CD14-positive monocyte (primary cell): ENCODE measurements at regions not wholly inside any gene's neighbourhood (a gene's known extent, or its start where the extent isn't known, plus 50 kb on each side); places are given as distances from the start of the nearest gene placed in this dataset.

ENCODE experiments used
- DNase-seq, 3 donors: peaks; one replicate each; pipeline ENCODE4 v3.0.0-alpha.2; 2011 to 2022
- H2AFZ ChIP-seq: 2 replicates; pipeline ENCODE4 v1.6.0; 2012; ENCODE audit warnings: mild to moderate bottlenecking, low read depth, low read length, inconsistent platforms; ENCODE audit not compliant: insufficient read depth, poor library complexity, severe bottlenecking
- H3K27ac ChIP-seq, 2 donors: 1 replicate in 1 of 2; 2 replicates in 1 of 2; pipeline ENCODE4 v1.5.1; 2012 to 2013; ENCODE audit warnings: low read length in 2 of 2, control low read depth in 1 of 2, inconsistent platforms in 1 of 2, low read depth in 1 of 2, mild to moderate bottlenecking in 1 of 2
- H3K27me3 ChIP-seq, 2 donors: one replicate each; pipeline versions ENCODE4 v1.6.0 to v1.6.1; 2011 to 2013; ENCODE audit warnings: low read length in 2 of 2; ENCODE audit not compliant: control insufficient read depth in 2 of 2, insufficient read depth in 2 of 2
- H3K36me3 ChIP-seq, 2 donors: replicated peaks in 1 of 2; 1 replicate in 1 of 2; 2 replicates in 1 of 2; pipeline versions ENCODE4 v1.5.1 to v1.6.1; 2012 to 2013; ENCODE audit warnings: low read length in 2 of 2, control low read depth in 1 of 2, inconsistent platforms in 1 of 2, mild to moderate bottlenecking in 1 of 2; ENCODE audit not compliant: insufficient read depth in 2 of 2, control insufficient read depth in 1 of 2
- H3K4me1 ChIP-seq, 2 donors: 1 replicate in 1 of 2; 2 replicates in 1 of 2; pipeline versions ENCODE4 v1.5.1 to v1.6.1; 2012 to 2013; ENCODE audit warnings: low read length in 2 of 2, control low read depth in 1 of 2, inconsistent platforms in 1 of 2, mild to moderate bottlenecking in 1 of 2, moderate library complexity in 1 of 2; ENCODE audit not compliant: insufficient read depth in 2 of 2, control insufficient read depth in 1 of 2
- H3K4me2 ChIP-seq: replicated peaks from 2 replicates; pipeline ENCODE3; 2012; ENCODE audit warnings: low read length, moderate library complexity, mild to moderate bottlenecking; ENCODE audit not compliant: poor library complexity, severe bottlenecking; ENCODE audit errors: extremely low read depth
- H3K4me3 ChIP-seq, 3 experiments: fragments of 200-600 bp in 1 of 3; sonication (generic) in 1 of 3; replicated peaks in 1 of 3; 1 replicate in 2 of 3; 2 replicates in 1 of 3; pipeline ENCODE4 v1.5.1; 2011 to 2013; ENCODE audit warnings: low read length in 3 of 3, mild to moderate bottlenecking in 3 of 3, control low read depth in 2 of 3, low read depth in 2 of 3, inconsistent platforms in 1 of 3, moderate library complexity in 1 of 3
- H3K79me2 ChIP-seq: 2 replicates; pipeline ENCODE4 v1.6.0; 2012; ENCODE audit warnings: mild to moderate bottlenecking, control low read depth, inconsistent platforms, low read length, moderate library complexity; ENCODE audit not compliant: insufficient read depth
- H3K9ac ChIP-seq: 2 replicates; pipeline ENCODE4 v1.6.0; 2017; ENCODE audit warnings: low read length, mild to moderate bottlenecking; ENCODE audit not compliant: insufficient read depth, poor library complexity, severe bottlenecking
- H3K9me3 ChIP-seq, 2 donors: replicated peaks in 1 of 2; 1 replicate in 1 of 2; 2 replicates in 1 of 2; pipeline versions ENCODE4 v1.5.1 to v1.6.1; 2012 to 2013; ENCODE audit warnings: low read length in 2 of 2, control low read depth in 1 of 2; ENCODE audit not compliant: control insufficient read depth in 1 of 2, insufficient read depth in 1 of 2
- H4K20me1 ChIP-seq: 2 replicates; pipeline ENCODE4 v1.6.0; 2012; ENCODE audit warnings: mild to moderate bottlenecking, low read length, control low read depth, moderate library complexity; ENCODE audit not compliant: insufficient read depth
- H3K27ac Mint-ChIP-seq, 7 donors: one replicate each; pipeline ENCODE4 v1.8.0; 2020; ENCODE audit warnings: mild to moderate bottlenecking in 7 of 7, mixed read lengths in 7 of 7, moderate library complexity in 6 of 7, inconsistent platforms in 2 of 7
- H3K27me3 Mint-ChIP-seq, 3 donors: one replicate each; pipeline ENCODE4 v1.8.0; 2021 to 2022; ENCODE audit warnings: low read depth in 3 of 3, mild to moderate bottlenecking in 3 of 3, mixed read lengths in 3 of 3, moderate library complexity in 3 of 3, inconsistent platforms in 1 of 3
- H3K36me3 Mint-ChIP-seq, 2 donors: one replicate each; pipeline ENCODE4 v1.8.0; 2020; ENCODE audit warnings: mixed read lengths in 2 of 2, inconsistent platforms in 1 of 2, mild to moderate bottlenecking in 1 of 2
- H3K4me1 Mint-ChIP-seq: one replicate; pipeline ENCODE4 v1.8.0; 2020; ENCODE audit warnings: mild to moderate bottlenecking, mixed read lengths
- H3K4me3 Mint-ChIP-seq, 2 donors: one replicate each; pipeline ENCODE4 v1.8.0; 2020; ENCODE audit warnings: mild to moderate bottlenecking in 2 of 2, mixed read lengths in 2 of 2, moderate library complexity in 1 of 2
- H3K9me3 Mint-ChIP-seq, 7 donors: one replicate each; pipeline ENCODE4 v1.8.0; 2020 to 2022; ENCODE audit warnings: mixed read lengths in 7 of 7, mild to moderate bottlenecking in 6 of 7, moderate library complexity in 6 of 7, inconsistent platforms in 2 of 7
- CTCF ChIP-seq: fragments of 200-600 bp; IDR thresholded peaks from one replicate; pipeline ENCODE4 v1.8.0; 2022; ENCODE audit warnings: antibody characterized with exemption, mild to moderate bottlenecking
- WGBS: methylation state at CpG from one replicate; pipeline ENCODE4 v1.1.5; 2013; ENCODE audit warnings: missing lambda C conversion rate; ENCODE audit not compliant: insufficient coverage; 5-methylcytosine and 5-hydroxymethylcytosine counted together
- intact Hi-C, 2 donors: fragments of 100-400 bp; cut with micrococcal nuclease; formaldehyde crosslinking; loops; one replicate each; pipeline versions ENCODE4 v1.15.0 to v1.15.1; 2023

- Histone ChIP-seq H3K4me2 (peak overlapping the region; percentile 65), H3K79me2 (no peaks in the 10 kb centered on the region), H3K27ac (peak overlapping the region; percentile 40 to 92), H3K4me1 (peaks cover 68 to 79% of the 10 kb centered on the region in 2 donors), H3K9me3 (no peaks in the 10 kb centered on the region), H2AFZ (no peak overlapping the region), H3K4me3 (peak overlapping the region in 1 of 3 experiments; percentile 62), H4K20me1 (no peaks in the 10 kb centered on the region), H3K9ac (no peak overlapping the region), H3K36me3 (no peaks in the 10 kb centered on the region), H3K27me3 (no peaks in the 10 kb centered on the region)
- peaks cover 0 to 7% (median 3%) of the 10 kb centered on the region in 7 donors for H3K9me3 Mint-ChIP-seq
- H3K27ac Mint-ChIP-seq, result peak overlapping the region; percentile 89 to 98 (median 95)
- H3K4me3 Mint-ChIP-seq, result peak overlapping the region; percentile 12 to 83
- peak; percentile 54 to 70 (median 68) for DNase-seq
- H3K27me3 Mint-ChIP-seq, result peaks cover 0 to 2% (median 2%) of the 10 kb centered on the region in 3 donors
- TF ChIP-seq CTCF, result no peak
- intact Hi-C loops, result loop anchor here in 1 of 2 donors (5.0 to 10.0 kb wide), 2 partner anchors 43 to 70 kb away; partner anchors contain the start of gene ACSL1
- peaks cover 2 to 10% of the 10 kb centered on the region in 2 donors for H3K36me3 Mint-ChIP-seq
- peaks cover 73% of the 10 kb centered on the region for H3K4me1 Mint-ChIP-seq
- no CpG with 5 or more reads among the region's 7 CpGs for WGBS
These were observed 69.4 kb upstream of the ACSL1 start for GRCh38 chr4:184895012-184895695.

GRCh38 chr4:184896868-184897715 is 71.3 kb upstream of the ACSL1 start:
- TF ChIP-seq CTCF, result no peak
- Histone ChIP-seq H3K4me2 (peak overlapping the region; percentile 65), H4K20me1 (no peaks in the 10 kb centered on the region), H3K79me2 (no peaks in the 10 kb centered on the region), H3K9ac (peak overlapping the region; percentile 51), H3K4me3 (peak overlapping the region in 1 of 3 experiments; percentile 62), H3K36me3 (no peaks in the 10 kb centered on the region), H3K27ac (peak overlapping the region; percentile 92 to 97), H3K9me3 (no peaks in the 10 kb centered on the region), H3K4me1 (peaks cover 61 to 68% of the 10 kb centered on the region in 2 donors), H2AFZ (no peak overlapping the region), H3K27me3 (no peaks in the 10 kb centered on the region)
- DNase-seq, result peak; percentile 90 to 98 (median 95)
- Mint-ChIP-seq H3K4me3 (peak overlapping the region; percentile 39 to 76), H3K4me1 (peaks cover 67% of the 10 kb centered on the region), H3K9me3 (peaks cover 0 to 7% (median 3%) of the 10 kb centered on the region in 7 donors), H3K36me3 (peaks cover 4 to 10% of the 10 kb centered on the region in 2 donors), H3K27ac (peak overlapping the region; percentile 95 to 100 (median 98)), H3K27me3 (peaks cover 0 to 2% (median 2%) of the 10 kb centered on the region in 3 donors)
- 21% methylated on average over 11 of the region's 19 CpGs for WGBS
- intact Hi-C loops, result loop anchor here (1.0 to 10.0 kb wide), 5 partner anchors 8 to 72 kb away; partner anchors contain the start of gene ACSL1 (in 1 of the 2)
